ENCODE measurements at regions not wholly inside any gene's neighbourhood (a gene's known extent, or its start where the extent isn't known, plus 50 kb on each side); places are given as distances from the start of the nearest gene placed in this dataset.
"Not testable (repeated sequence)": the region's sequence is repeated elsewhere in the genome, so short reads cannot be mapped to it uniquely, and the experiment has no call there.

- DNase-seq (ENCODE audit: low read depth in 2 of 2), result no peak
Observed at GRCh38 chr10:118870467-118871243, 115.9 kb upstream of the CACUL1 start.

- DNase-seq (ENCODE audit: low read depth in 2 of 2), result no peak
Observed at GRCh38 chr10:118871244-118871865, 116.6 kb upstream of the CACUL1 start.

DNA sequence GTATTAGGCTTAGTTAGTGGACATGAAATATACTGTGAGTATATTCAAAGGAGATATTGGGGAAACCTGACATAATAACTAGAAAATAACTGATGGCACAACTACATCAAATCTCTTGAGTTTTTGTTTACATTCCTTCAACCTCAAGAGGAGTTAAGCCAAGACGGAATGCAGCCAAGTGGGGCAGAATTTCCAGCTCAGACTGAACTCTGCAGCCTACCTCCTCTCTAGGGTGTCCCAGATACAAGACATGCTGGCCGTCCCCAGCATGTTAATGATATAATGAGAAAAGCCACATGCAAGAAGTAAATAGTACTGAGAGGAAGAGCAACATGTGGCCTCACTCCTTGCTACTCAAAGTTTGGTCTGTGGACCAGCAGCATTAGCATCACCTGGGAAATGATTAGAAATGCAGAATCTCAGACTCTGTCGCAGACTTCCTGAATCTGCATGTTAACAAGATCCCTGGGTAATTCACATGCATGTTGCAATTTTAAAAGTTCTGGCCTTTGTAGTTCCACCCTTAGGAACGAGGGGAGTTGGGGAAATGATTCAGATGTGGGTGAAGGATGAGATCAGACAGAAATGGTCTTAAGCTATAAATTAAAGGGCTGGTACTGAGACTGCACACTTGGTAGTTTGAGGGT is 118.4 kb upstream of the CACUL1 start:
- DNase-seq (ENCODE audit: low read depth in 2 of 2), result no peak

GRCh38 chr10:118873738-118874105 is 119.0 kb upstream of the CACUL1 start:
- no peak for DNase-seq (ENCODE audit: low read depth in 2 of 2)

DNA sequence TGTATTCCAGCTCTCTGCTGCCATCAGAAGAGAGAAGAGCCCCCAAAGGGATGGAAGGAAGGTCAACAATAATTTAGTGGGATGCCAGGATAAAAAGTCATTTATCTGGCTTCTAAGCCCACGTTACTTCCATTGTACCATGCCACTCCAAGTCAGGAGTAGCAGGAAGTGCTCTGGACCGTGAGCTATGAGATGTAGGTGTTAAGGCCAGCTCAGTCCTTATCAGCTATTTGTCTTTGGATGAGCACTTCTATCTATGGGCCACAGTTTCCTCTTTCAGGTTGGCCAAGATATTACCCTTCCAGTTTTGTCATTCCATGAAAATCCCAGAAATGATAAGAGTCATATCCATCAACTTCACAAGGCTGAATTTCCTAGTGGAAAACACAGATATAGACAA is 119.4 kb upstream of the CACUL1 start:
- DNase-seq (ENCODE audit: low read depth in 2 of 2), result no peak

GRCh38 chr10:118875087-118875486 is 120.3 kb upstream of the CACUL1 start:
- no peak for DNase-seq (ENCODE audit: low read depth in 2 of 2)

DNA sequence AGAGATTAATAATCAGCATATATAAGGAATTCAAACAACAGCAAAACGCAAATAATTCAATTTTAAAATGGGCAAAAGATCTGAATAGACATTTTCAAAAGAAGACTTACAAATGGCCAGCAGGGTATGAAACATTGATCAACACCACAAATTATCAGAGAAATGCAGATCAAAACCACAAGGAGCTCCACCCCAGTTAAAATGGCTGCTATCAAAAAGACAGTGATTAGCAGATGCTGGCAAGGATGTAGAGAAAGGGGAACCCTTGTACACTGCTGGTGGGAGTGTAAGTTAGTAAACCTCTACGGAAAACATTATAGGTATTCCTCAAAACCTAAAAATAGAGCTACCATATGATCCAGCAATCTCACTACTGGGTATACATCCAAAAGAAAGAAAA is 128.0 kb upstream of the CACUL1 start:
- DNase-seq (ENCODE audit: low read depth in 2 of 2), result no peak

- no peak for DNase-seq (ENCODE audit: low read depth in 2 of 2)
Observed at GRCh38 chr10:118892255-118892654, 137.3 kb upstream of the NANOS1 start.

DNA sequence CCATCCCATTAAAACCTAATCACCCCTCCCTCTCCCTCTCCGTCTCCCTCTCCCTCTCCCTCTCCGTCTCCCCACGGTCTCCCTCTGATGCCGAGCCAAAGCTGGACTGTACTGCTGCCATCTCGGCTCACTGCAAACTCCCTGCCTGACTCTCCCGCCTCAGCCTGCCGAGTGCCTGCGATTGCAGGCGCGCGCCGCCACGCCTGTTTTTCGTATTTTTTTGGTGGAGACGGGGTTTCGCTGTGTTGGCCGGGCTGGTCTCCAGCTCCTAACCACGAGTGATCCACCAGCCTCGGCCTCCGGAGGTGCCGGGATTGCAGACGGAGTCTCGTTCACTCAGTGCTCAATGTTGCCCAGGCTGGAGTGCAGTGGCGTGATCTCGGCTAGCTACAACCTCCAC is 134.6 kb upstream of the NANOS1 start:
- not testable (repeated sequence) for DNase-seq (ENCODE audit: low read depth in 2 of 2)

GRCh38 chr10:118900617-118901016 is 128.9 kb upstream of the NANOS1 start:
- DNase-seq (ENCODE audit: low read depth in 2 of 2), result no peak

- no peak for DNase-seq (ENCODE audit: low read depth in 2 of 2)
Observed at GRCh38 chr10:118901380-118901779, 128.1 kb upstream of the NANOS1 start.

DNA sequence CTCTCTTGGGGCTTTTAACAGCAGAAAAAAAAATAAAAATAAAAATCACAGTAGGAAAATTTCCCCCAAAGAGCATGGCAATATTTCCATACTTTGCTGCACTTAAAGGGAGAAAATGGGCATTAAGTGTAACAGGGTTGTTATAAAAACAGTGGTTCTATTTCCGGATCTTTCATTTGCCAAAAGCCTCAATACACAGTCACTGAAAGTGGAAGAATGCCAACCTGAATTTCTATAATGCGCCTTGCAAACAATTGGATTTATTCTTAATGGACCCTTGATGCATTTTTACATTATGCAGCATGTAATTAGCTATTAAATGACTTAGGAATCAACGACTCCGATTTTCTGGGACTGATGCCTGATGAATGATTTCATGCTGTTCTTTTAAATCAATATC is 127.6 kb upstream of the NANOS1 start:
- DNase-seq (ENCODE audit: low read depth in 2 of 2), result no peak

- DNase-seq (ENCODE audit: low read depth in 2 of 2), result not testable (repeated sequence)
Observed at GRCh38 chr10:118902656-118903055, 126.9 kb upstream of the NANOS1 start.

GRCh38 chr10:118903251-118903650 is 126.3 kb upstream of the NANOS1 start:
- DNase-seq (ENCODE audit: low read depth in 2 of 2), result no peak

- no peak for DNase-seq (ENCODE audit: low read depth in 2 of 2)
Observed at GRCh38 chr10:118903691-118904090, 125.8 kb upstream of the NANOS1 start.

- no peak for DNase-seq (ENCODE audit: low read depth in 2 of 2)
Observed at GRCh38 chr10:118904286-118904685, 125.2 kb upstream of the NANOS1 start.

DNA sequence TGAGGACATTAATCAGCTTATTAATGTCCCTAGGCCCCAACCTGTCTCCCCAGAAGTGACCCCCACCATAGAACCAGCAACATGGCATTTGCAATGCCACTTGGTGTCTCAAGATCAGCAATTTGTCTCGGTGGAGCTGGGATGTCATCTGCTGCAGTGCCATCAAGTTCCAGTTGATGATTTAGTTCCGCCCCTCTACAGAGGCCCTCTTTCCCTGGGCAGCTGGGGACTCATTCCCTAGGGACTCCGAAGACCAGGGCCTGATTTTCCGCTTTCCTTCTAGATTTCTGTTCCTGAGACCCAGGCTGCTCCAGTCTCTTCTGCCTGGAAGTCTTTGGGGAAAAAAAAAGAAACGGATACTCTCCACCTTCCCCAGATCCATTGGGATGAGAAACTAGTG is 122.5 kb upstream of the NANOS1 start:
- DNase-seq (ENCODE audit: low read depth in 2 of 2), result no peak

- DNase-seq (ENCODE audit: low read depth in 2 of 2), result no peak
Observed at GRCh38 chr10:118908557-118909256, 120.8 kb upstream of the NANOS1 start.

GRCh38 chr10:118910702-118911101 is 118.8 kb upstream of the NANOS1 start:
- DNase-seq (ENCODE audit: low read depth in 2 of 2), result no peak

GRCh38 chr10:118911363-118911762 is 118.2 kb upstream of the NANOS1 start:
- DNase-seq (ENCODE audit: low read depth in 2 of 2), result no peak

- no peak for DNase-seq (ENCODE audit: low read depth in 2 of 2)
Observed at GRCh38 chr10:118912961-118913600, 116.4 kb upstream of the NANOS1 start.

DNA sequence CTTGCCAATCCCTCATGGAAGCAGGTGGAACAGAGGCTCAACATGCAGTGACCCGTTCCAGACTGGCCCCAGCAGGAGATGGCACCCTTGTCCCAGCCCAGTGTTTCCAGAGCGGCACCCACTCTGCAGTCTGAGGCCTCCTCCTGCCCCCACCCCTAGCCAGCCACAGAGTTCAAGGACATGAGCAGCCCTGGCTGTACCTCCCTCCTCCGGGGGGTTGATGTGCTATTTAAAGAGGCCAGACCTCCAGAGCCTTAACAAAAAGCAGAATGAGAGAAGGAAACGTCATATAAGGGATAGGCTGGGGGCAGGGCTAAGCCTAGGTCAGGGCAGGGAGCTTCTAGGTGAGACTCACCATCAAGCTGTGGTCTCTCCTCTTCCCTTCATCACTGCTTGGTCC is 115.7 kb upstream of the NANOS1 start:
- DNase-seq (ENCODE audit: low read depth in 2 of 2), result no peak

Measured in stimulated activated CD4-positive, alpha-beta T cell treated with anti-CD3 and anti-CD28 coated beads, Interleukin-15, amount 100 ng/mL, for 48 hours (primary cell).